Activated CD4-positive, alpha-beta T cell treated with anti-CD3 and anti-CD28 coated beads, Interleukin-2, amount 50 U/mL, for 48 hours (primary cell): ENCODE measurements at regions not wholly inside any gene's neighbourhood (a gene's known extent, or its start where the extent isn't known, plus 50 kb on each side); places are given as distances from the start of the nearest gene placed in this dataset.
"Not testable (repeated sequence)": the region's sequence is repeated elsewhere in the genome, so short reads cannot be mapped to it uniquely, and the experiment has no call there.

ENCODE experiments used
- DNase-seq, 2 experiments: peaks; one replicate each; pipeline ENCODE4 v3.0.0-alpha.2; 2020

GRCh38 chr21:27921421-27921820, 954.5 kb upstream of the ADAMTS5 start:
- not testable (repeated sequence) for DNase-seq

- DNase-seq = not testable (repeated sequence)
These were observed 951.1 kb upstream of the ADAMTS5 start for GRCh38 chr21:27917966-27918365.

GRCh38 chr21:27916326-27916725, 949.4 kb upstream of the ADAMTS5 start:
- DNase-seq = not testable (repeated sequence)

- not testable (repeated sequence) for DNase-seq
These were observed 945.2 kb upstream of the ADAMTS5 start for GRCh38 chr21:27912133-27912532.

- not testable (repeated sequence) for DNase-seq
These were observed 942.6 kb upstream of the ADAMTS5 start for GRCh38 chr21:27909487-27909886.

- DNase-seq = not testable (repeated sequence)
These were observed 941.9 kb upstream of the ADAMTS5 start for GRCh38 chr21:27908816-27909215.

- DNase-seq = not testable (repeated sequence)
These were observed 936.0 kb upstream of the ADAMTS5 start for GRCh38 chr21:27902904-27903303.

GRCh38 chr21:27893619-27894018, 926.7 kb upstream of the ADAMTS5 start:
- not testable (repeated sequence) for DNase-seq

GRCh38 chr21:27891495-27891894, 924.6 kb upstream of the ADAMTS5 start:
- not testable (repeated sequence) for DNase-seq

GRCh38 chr21:27887808-27888455, 921.0 kb upstream of the ADAMTS5 start:
- not testable (repeated sequence) for DNase-seq

GRCh38 chr21:27885296-27885711, 918.4 kb upstream of the ADAMTS5 start:
- no peak for DNase-seq

GRCh38 chr21:27881331-27881730, 914.4 kb upstream of the ADAMTS5 start:
- DNase-seq = not testable (repeated sequence)

- not testable (repeated sequence) for DNase-seq
These were observed 905.5 kb upstream of the ADAMTS5 start for GRCh38 chr21:27872411-27872810.

GRCh38 chr21:27870755-27871154, 903.9 kb upstream of the ADAMTS5 start:
- not testable (repeated sequence) for DNase-seq

- not testable (repeated sequence) for DNase-seq
These were observed 893.5 kb upstream of the ADAMTS5 start for GRCh38 chr21:27860314-27860955.

GRCh38 chr21:27858053-27858825, 891.4 kb upstream of the ADAMTS5 start:
- DNase-seq = not testable (repeated sequence)

GRCh38 chr21:27856988-27857387, 890.1 kb upstream of the ADAMTS5 start:
- not testable (repeated sequence) for DNase-seq

GRCh38 chr21:27841084-27841672, 874.3 kb upstream of the ADAMTS5 start:
- DNase-seq = no peak

GRCh38 chr21:27840262-27840661, 873.4 kb upstream of the ADAMTS5 start:
- DNase-seq = no peak

- DNase-seq = no peak
These were observed 872.7 kb upstream of the ADAMTS5 start for GRCh38 chr21:27839512-27840115.

- no peak for DNase-seq
These were observed 871.7 kb upstream of the ADAMTS5 start for GRCh38 chr21:27838573-27838972.

- DNase-seq = no peak
These were observed 871.0 kb upstream of the ADAMTS5 start for GRCh38 chr21:27837936-27838335.

GRCh38 chr21:27833298-27833697, 866.4 kb upstream of the ADAMTS5 start:
- DNase-seq = no peak
